ENCODE measurements at regions not wholly inside any gene's neighbourhood (a gene's known extent, or its start where the extent isn't known, plus 50 kb on each side); places are given as distances from the start of the nearest gene placed in this dataset.

GRCh38 chr1:22326931-22327330 lies 124.7 kb upstream of the ZBTB40 start:
- WGBS, 2 donors, result 91% methylated on average over 6 of the region's 6 CpGs
- H3K9me3 ChIP-seq, result no peaks in the 10 kb centered on the region
- TF ChIP-seq, protein P1, sequence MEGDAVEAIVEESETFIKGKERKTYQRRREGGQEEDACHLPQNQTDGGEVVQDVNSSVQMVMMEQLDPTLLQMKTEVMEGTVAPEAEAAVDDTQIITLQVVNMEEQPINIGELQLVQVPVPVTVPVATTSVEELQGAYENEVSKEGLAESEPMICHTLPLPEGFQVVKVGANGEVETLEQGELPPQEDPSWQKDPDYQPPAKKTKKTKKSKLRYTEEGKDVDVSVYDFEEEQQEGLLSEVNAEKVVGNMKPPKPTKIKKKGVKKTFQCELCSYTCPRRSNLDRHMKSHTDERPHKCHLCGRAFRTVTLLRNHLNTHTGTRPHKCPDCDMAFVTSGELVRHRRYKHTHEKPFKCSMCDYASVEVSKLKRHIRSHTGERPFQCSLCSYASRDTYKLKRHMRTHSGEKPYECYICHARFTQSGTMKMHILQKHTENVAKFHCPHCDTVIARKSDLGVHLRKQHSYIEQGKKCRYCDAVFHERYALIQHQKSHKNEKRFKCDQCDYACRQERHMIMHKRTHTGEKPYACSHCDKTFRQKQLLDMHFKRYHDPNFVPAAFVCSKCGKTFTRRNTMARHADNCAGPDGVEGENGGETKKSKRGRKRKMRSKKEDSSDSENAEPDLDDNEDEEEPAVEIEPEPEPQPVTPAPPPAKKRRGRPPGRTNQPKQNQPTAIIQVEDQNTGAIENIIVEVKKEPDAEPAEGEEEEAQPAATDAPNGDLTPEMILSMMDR (IDR thresholded peaks at IDR 0.05), result no peak
- intact Hi-C loops (cut with DNase I), result no loop called here
- H3K36me3 ChIP-seq (replicated peaks in 1 of 2; ENCODE audit: insufficient read depth in 1 of 2, low read depth in 2 of 2), result no peaks in the 10 kb centered on the region
- H3K4me3 ChIP-seq, result no peak overlapping the region
- H3K27ac ChIP-seq, result no peak overlapping the region
- no peaks in the 10 kb centered on the region for H3K4me1 ChIP-seq
- no peaks in the 10 kb centered on the region for H3K27me3 ChIP-seq
- DNase-seq (no peak), ATAC-seq (no peak)

DNA sequence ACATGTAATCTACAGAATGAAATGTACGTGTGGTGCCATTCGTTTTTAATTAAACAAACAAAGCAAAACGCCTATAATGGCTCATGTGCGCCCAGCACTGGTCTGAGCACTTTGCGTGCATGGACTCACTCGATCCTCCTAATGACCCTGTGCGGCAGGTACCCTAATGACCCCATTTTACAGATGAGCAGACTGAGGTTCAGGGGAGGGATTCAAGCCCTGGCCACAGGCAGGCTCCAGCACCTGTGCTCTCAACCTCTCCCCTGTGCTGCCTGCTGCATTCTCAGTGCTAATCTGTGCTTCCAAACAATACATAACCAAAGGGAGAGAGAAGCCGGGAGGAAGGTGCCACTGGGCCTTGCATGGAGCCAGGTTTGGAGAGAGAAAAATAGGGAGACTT lies 124.2 kb upstream of the ZBTB40 start:
- Histone ChIP-seq H3K4me1 (no peaks in the 10 kb centered on the region), H3K36me3 (replicated peaks in 1 of 2; ENCODE audit: insufficient read depth in 1 of 2, low read depth in 2 of 2) (no peaks in the 10 kb centered on the region), H3K4me3 (no peak overlapping the region), H3K9me3 (no peaks in the 10 kb centered on the region), H3K27ac (no peak overlapping the region), H3K27me3 (no peaks in the 10 kb centered on the region)
- no peak for ATAC-seq
- 89 to 91% methylated on average over 8 of the region's 8 CpGs for WGBS, 2 donors
- intact Hi-C loops (cut with DNase I), result no loop called here
- DNase-seq, result peak in 1 of 4 donors; percentile 4
- TF ChIP-seq, protein P1 (IDR thresholded peaks at IDR 0.05), result no peak
- TF ChIP-seq POLR2A (IDR thresholded peaks at IDR 0.05), result no peak

DNA sequence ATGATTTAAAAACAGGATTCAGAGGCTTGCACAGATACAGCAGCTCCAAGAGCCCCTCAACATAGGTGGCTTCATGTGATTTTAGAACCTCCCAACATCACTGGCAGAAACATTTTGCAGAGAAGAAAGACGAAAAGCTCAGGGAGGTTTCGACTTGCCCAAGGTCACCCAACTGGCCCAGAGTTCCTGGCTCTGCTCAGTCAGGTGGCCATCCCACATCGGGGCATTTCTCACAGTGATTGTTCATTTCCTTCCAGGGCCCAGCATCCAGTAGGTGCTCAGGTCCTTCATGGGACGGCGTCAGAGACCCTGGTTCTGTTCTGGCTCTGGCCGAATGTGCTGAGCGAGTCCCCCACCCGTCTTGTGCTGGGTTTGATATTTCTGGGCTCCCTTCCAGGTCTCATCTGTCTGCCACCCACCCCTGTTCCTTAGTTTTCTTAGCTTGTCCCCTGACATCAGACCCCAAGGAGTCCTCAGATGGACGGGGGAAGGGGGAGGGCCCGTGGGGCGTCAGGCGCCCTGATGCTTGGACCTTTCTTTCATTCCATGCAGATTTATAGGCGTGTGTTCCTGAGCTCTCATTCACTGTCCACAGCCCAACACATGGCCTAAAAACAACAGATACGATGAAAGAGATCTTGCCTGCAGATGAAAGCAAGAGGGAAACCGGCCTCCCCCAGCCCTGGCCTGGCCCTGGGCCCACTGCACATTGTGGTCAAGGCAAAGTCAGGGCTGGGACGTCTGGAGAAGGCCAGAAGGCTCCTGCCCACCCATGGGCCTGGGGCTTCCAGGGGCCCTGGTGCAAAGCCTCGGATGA lies 123.1 kb upstream of the ZBTB40 start:
- H3K4me3 ChIP-seq, result no peak overlapping the region
- intact Hi-C loops (cut with DNase I), result no loop called here
- TF ChIP-seq, protein P1 (IDR thresholded peaks at IDR 0.05), result no peak
- TF ChIP-seq POLR2A (IDR thresholded peaks at IDR 0.05), result no peak
- WGBS, 2 donors, result 61 to 66% methylated on average over 16 to 17 of the region's 17 CpGs
- no peaks in the 10 kb centered on the region for H3K27me3 ChIP-seq
- peak in 1 of 4 donors; percentile 4 for DNase-seq
- no peaks in the 10 kb centered on the region for H3K4me1 ChIP-seq
- H3K36me3 ChIP-seq (replicated peaks in 1 of 2; ENCODE audit: insufficient read depth in 1 of 2, low read depth in 2 of 2), result no peaks in the 10 kb centered on the region
- no peak overlapping the region for H3K27ac ChIP-seq
- ATAC-seq, result no peak
- H3K9me3 ChIP-seq, result no peaks in the 10 kb centered on the region

GRCh38 chr1:22329148-22329515 lies 122.5 kb upstream of the ZBTB40 start:
- intact Hi-C loops (cut with DNase I), result no loop called here
- ATAC-seq (no peak), DNase-seq (peak in 1 of 4 donors; percentile 4)
- Histone ChIP-seq H3K27me3 (no peaks in the 10 kb centered on the region), H3K27ac (no peak overlapping the region), H3K4me3 (no peak overlapping the region), H3K4me1 (no peaks in the 10 kb centered on the region), H3K9me3 (no peaks in the 10 kb centered on the region), H3K36me3 (replicated peaks in 1 of 2; ENCODE audit: insufficient read depth in 1 of 2, low read depth in 2 of 2) (no peaks in the 10 kb centered on the region)
- 80 to 81% methylated on average over 8 to 9 of the region's 9 CpGs for WGBS, 2 donors
- no peak for TF ChIP-seq POLR2A (IDR thresholded peaks at IDR 0.05)

GRCh38 chr1:22330092-22330759 lies 121.4 kb upstream of the ZBTB40 start:
- 78 to 81% methylated on average over 8 to 13 of the region's 13 CpGs for WGBS, 2 donors
- DNase-seq, result no peak

More at GRCh38 chr1:22330092-22330759, 121.4 kb upstream of the ZBTB40 start:
- Histone ChIP-seq H3K4me3 (no peak overlapping the region), H3K36me3 (replicated peaks in 1 of 2; ENCODE audit: insufficient read depth in 1 of 2, low read depth in 2 of 2) (no peaks in the 10 kb centered on the region), H3K27ac (no peak overlapping the region), H3K9me3 (no peaks in the 10 kb centered on the region), H3K27me3 (no peaks in the 10 kb centered on the region), H3K4me1 (no peaks in the 10 kb centered on the region)
- TF ChIP-seq, protein P1 (IDR thresholded peaks at IDR 0.05), result no peak
- TF ChIP-seq POLR2A (IDR thresholded peaks at IDR 0.05), result no peak
- ATAC-seq, result no peak
- intact Hi-C loops (cut with DNase I), result no loop called here
